PC-3 (cell line): ENCODE measurements at regions not wholly inside any gene's neighbourhood (a gene's known extent, or its start where the extent isn't known, plus 50 kb on each side); places are given as distances from the start of the nearest gene placed in this dataset.

Experiments used
- ATAC-seq: fragments of 200-7000 bp; cut with Tn5 transposase; 2 replicates; pipeline ENCODE4 v1.9.1; 2020; ENCODE audit warnings: mild to moderate bottlenecking, moderate library complexity
- BruUV-seq: library from RNA; stranded (reverse); fragments of 400-500 nt; replicated peaks from 2 replicates; lab custom pipeline; 2021; lab: Mats Ljungman, UMichigan
- CTCF ChIA-PET: fragments of 300-600 bp; sonication (Branson Sonifier 250); formaldehyde crosslinking; loops from one replicate; lab custom pipeline; 2022; ENCODE audit warnings: antibody characterized with exemption; lab: Charles Lee
- POLR2A ChIA-PET: fragments of 300-600 bp; sonication (Branson Sonifier 250); formaldehyde crosslinking; loops from one replicate; lab custom pipeline; 2022; ENCODE audit warnings: antibody characterized with exemption; ENCODE audit not compliant: unreplicated experiment; lab: Charles Lee
- DNase-seq: peaks from one replicate; pipeline ENCODE4 v3.0.0-alpha.2; 2015
- H2AFZ ChIP-seq: fragments of 300-600 bp; sonication (generic); 2 replicates; pipeline ENCODE4 v1.6.0; 2016; ENCODE audit warnings: antibody characterized with exemption, low read length
- H3F3A ChIP-seq: fragments of 300-600 bp; sonication (generic); one replicate; pipeline ENCODE4 v1.6.0; 2017; ENCODE audit warnings: antibody characterized with exemption, low read length, control low read depth, mild to moderate bottlenecking; ENCODE audit not compliant: unreplicated experiment
- H3K27ac ChIP-seq: fragments of 300-600 bp; sonication (generic); 2 replicates; pipeline ENCODE4 v1.5.1; 2016; ENCODE audit warnings: mild to moderate bottlenecking, low read length
- H3K27me3 ChIP-seq: fragments of 300-600 bp; sonication (generic); 2 replicates; pipeline ENCODE4 v1.6.1; 2016; ENCODE audit warnings: low read length, mixed read lengths
- H3K36me3 ChIP-seq: fragments of 300-600 bp; sonication (generic); 2 replicates; pipeline ENCODE4 v1.6.1; 2016; ENCODE audit warnings: low read depth, mixed run types, low read length, mixed read lengths
- H3K4me1 ChIP-seq: fragments of 300-600 bp; sonication (generic); 2 replicates; pipeline ENCODE4 v1.5.1; 2016; ENCODE audit warnings: low read length; ENCODE audit not compliant: insufficient read depth
- H3K4me2 ChIP-seq: fragments of 300-600 bp; sonication (generic); 2 replicates; pipeline ENCODE4 v1.6.0; 2016; ENCODE audit warnings: low read length
- H3K4me3 ChIP-seq: fragments of 300-600 bp; sonication (generic); 2 replicates; pipeline ENCODE4 v1.5.1; 2016; ENCODE audit warnings: mild to moderate bottlenecking, low read length, mixed read lengths
- H3K79me2 ChIP-seq: fragments of 300-600 bp; sonication (generic); 2 replicates; pipeline ENCODE4 v1.6.1; 2017; ENCODE audit warnings: low read length, mixed read lengths
- H3K9ac ChIP-seq: fragments of 300-600 bp; sonication (generic); 2 replicates; pipeline ENCODE4 v1.6.0; 2016; ENCODE audit warnings: mild to moderate bottlenecking, low read length
- H3K9me2 ChIP-seq: fragments of 300-600 bp; sonication (generic); replicated peaks from 2 replicates; pipeline ENCODE4 v1.6.1; 2016; ENCODE audit warnings: mixed run types, low read length, mixed read lengths
- H3K9me3 ChIP-seq: fragments of 300-600 bp; sonication (generic); 2 replicates; pipeline ENCODE4 v1.6.1; 2016; ENCODE audit warnings: low read length, mixed read lengths
- H4K20me1 ChIP-seq: fragments of 300-600 bp; sonication (generic); 2 replicates; pipeline ENCODE4 v1.6.1; 2016; ENCODE audit warnings: low read length, mixed read lengths
- EZH2 ChIP-seq: fragments of 300-600 bp; sonication (generic); IDR thresholded peaks from one replicate; pipeline ENCODE4 v1.6.1; 2017; ENCODE audit warnings: antibody characterized with exemption, mild to moderate bottlenecking, low read length; ENCODE audit not compliant: unreplicated experiment
- EZH2phosphoT487 ChIP-seq: fragments of 300-600 bp; sonication (generic); IDR thresholded peaks from 2 replicates; pipeline ENCODE4 v1.6.1; 2018; ENCODE audit warnings: mild to moderate bottlenecking, antibody characterized with exemption, low read length, borderline replicate concordance
- intact Hi-C: fragments of 100-400 bp; cut with micrococcal nuclease; formaldehyde crosslinking; loops from 2 replicates; pipeline ENCODE4 v1.9.0; 2023
- TF ChIP-seq, protein P1 (sequence below): fragments of 300-600 bp; sonication (generic); conservative IDR thresholded peaks from 2 replicates; pipeline ENCODE4 v1.5.1; 2017; ENCODE audit warnings: antibody characterized with exemption, low read depth, mild to moderate bottlenecking, low read length

DNA sequence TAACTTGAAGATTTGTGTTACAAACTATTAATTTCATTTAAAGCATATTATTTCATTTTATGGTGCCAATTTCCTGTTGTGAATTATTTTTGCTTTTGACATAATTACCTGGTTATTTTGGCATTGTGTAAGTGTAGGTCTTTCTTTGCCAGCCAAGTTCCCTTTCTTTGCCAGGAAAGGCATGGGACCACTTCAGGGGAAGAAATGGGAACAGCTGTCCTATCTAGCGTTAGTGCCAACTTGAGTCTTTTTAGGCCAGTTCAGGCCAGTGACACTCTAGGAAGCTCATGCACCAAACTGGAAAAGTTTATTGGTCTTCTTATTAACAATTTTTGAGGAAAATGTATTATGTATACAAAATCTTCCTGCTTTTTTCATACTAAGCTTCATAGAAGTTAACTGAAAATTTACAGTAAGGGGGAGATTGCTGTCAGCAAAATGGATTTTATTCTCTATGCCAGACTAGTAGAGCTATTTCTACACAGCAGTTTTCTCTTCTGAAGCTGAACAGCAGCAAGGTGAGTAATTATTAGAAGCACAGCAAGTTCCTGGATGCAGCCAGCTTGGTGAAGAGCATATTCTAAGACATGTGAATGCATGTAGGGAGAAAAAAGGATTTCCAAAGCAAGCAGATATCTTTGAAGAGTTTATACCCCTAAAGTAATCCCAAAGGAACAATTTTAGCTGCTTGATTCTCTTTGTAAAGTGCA lies 914.6 kb upstream of the ADGRL4 start:
- no peak overlapping the region for H3K4me2 ChIP-seq
- no peaks in the 10 kb centered on the region for H3K27me3 ChIP-seq
- no peak for ATAC-seq
- CTCF ChIA-PET = no interaction called here
- no peaks in the 10 kb centered on the region for H3F3A ChIP-seq
- TF ChIP-seq EZH2 (no peak), EZH2phosphoT487 (no peak)
- TF ChIP-seq, protein P1, sequence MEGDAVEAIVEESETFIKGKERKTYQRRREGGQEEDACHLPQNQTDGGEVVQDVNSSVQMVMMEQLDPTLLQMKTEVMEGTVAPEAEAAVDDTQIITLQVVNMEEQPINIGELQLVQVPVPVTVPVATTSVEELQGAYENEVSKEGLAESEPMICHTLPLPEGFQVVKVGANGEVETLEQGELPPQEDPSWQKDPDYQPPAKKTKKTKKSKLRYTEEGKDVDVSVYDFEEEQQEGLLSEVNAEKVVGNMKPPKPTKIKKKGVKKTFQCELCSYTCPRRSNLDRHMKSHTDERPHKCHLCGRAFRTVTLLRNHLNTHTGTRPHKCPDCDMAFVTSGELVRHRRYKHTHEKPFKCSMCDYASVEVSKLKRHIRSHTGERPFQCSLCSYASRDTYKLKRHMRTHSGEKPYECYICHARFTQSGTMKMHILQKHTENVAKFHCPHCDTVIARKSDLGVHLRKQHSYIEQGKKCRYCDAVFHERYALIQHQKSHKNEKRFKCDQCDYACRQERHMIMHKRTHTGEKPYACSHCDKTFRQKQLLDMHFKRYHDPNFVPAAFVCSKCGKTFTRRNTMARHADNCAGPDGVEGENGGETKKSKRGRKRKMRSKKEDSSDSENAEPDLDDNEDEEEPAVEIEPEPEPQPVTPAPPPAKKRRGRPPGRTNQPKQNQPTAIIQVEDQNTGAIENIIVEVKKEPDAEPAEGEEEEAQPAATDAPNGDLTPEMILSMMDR = no peak
- no peaks in the 10 kb centered on the region for H3K36me3 ChIP-seq
- H3K9me2 ChIP-seq = no peaks in the 10 kb centered on the region
- POLR2A ChIA-PET = interaction anchor here (0.6 kb wide), 2 partner anchors 395 to 946 kb away, joined by 3 to 6 read pairs; no protein-coding TSS in a partner anchor
- no peak overlapping the region for H3K9ac ChIP-seq
- no TSS peak for BruUV-seq
- H3K9me3 ChIP-seq = no peaks in the 10 kb centered on the region
- no peaks in the 10 kb centered on the region for H3K4me1 ChIP-seq
- intact Hi-C loops = no loop called here
- H3K27ac ChIP-seq = no peak overlapping the region
- H4K20me1 ChIP-seq = no peaks in the 10 kb centered on the region
- no peak overlapping the region for H3K4me3 ChIP-seq
- no peak overlapping the region for H2AFZ ChIP-seq
- H3K79me2 ChIP-seq = no peaks in the 10 kb centered on the region
- DNase-seq = no peak

DNA sequence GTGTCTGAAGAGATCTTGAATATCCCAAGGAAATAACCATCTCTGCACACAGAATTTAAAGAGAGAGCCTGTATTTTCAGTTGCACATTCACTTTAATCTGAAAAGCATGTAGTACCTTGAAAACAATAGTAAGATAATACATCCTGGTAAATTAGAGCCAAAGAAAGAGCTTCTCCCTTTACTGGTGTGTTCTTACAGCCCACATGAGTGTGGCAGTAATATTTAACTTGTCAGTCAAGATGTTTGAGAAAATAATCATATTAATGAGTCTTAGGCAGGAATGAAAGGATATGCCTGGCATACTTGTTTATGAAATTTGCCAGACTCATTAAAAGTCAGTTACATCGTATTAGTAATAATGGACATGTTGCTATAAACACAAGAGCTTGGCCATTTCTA lies 908.4 kb upstream of the ADGRL4 start:
- H3K9ac ChIP-seq = no peak overlapping the region
- intact Hi-C loops = no loop called here
- no peak overlapping the region for H3K4me2 ChIP-seq
- H3K27me3 ChIP-seq = no peaks in the 10 kb centered on the region
- ATAC-seq (no peak), DNase-seq (no peak)
- no TSS peak for BruUV-seq
- H3K4me1 ChIP-seq = no peaks in the 10 kb centered on the region
- H3K27ac ChIP-seq = no peak overlapping the region
- ChIA-PET POLR2A (no interaction called here), CTCF (no interaction called here)
- no peaks in the 10 kb centered on the region for H4K20me1 ChIP-seq
- no peak overlapping the region for H2AFZ ChIP-seq
- H3F3A ChIP-seq = no peaks in the 10 kb centered on the region
- H3K9me3 ChIP-seq = no peaks in the 10 kb centered on the region
- H3K4me3 ChIP-seq = no peak overlapping the region
- H3K79me2 ChIP-seq = no peaks in the 10 kb centered on the region
- TF ChIP-seq EZH2 = no peak
- TF ChIP-seq, protein P1 = no peak
- no peak for TF ChIP-seq EZH2phosphoT487
- H3K9me2 ChIP-seq = no peaks in the 10 kb centered on the region
- no peaks in the 10 kb centered on the region for H3K36me3 ChIP-seq

DNA sequence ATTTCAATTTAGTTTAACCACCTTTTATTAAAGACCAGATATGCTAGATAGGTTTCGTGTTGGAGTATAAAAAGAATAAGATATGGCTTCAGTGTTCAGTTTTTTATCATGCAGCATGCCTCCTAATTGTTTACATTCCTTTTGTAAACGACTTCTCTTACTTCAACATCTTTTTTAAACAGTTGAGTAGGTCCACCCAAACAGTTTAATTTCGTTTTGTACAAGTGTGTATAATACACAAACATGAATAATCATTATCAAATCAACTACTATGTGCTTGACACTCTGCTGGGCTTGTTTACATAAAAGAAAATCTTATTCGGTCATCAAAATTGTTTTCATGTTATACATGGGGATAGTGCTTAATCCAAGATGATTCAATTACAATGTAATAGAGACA lies 906.3 kb upstream of the ADGRL4 start:
- Histone ChIP-seq H2AFZ (no peak overlapping the region), H3K27ac (no peak overlapping the region), H3K9ac (no peak overlapping the region), H4K20me1 (no peaks in the 10 kb centered on the region), H3K9me2 (no peaks in the 10 kb centered on the region), H3K79me2 (no peaks in the 10 kb centered on the region), H3K27me3 (no peaks in the 10 kb centered on the region), H3K4me2 (no peak overlapping the region), H3K4me3 (no peak overlapping the region), H3K36me3 (no peaks in the 10 kb centered on the region), H3K4me1 (no peaks in the 10 kb centered on the region), H3F3A (no peaks in the 10 kb centered on the region), H3K9me3 (no peaks in the 10 kb centered on the region)
- POLR2A ChIA-PET = no interaction called here
- TF ChIP-seq, protein P1 = no peak
- TF ChIP-seq EZH2 (no peak), EZH2phosphoT487 (no peak)
- ATAC-seq (no peak), DNase-seq (no peak)
- no TSS peak for BruUV-seq
- intact Hi-C loops = no loop called here
- CTCF ChIA-PET = no interaction called here
